ENCODE measurements at regions not wholly inside any gene's neighbourhood (a gene's known extent, or its start where the extent isn't known, plus 50 kb on each side); places are given as distances from the start of the nearest gene placed in this dataset.

DNA sequence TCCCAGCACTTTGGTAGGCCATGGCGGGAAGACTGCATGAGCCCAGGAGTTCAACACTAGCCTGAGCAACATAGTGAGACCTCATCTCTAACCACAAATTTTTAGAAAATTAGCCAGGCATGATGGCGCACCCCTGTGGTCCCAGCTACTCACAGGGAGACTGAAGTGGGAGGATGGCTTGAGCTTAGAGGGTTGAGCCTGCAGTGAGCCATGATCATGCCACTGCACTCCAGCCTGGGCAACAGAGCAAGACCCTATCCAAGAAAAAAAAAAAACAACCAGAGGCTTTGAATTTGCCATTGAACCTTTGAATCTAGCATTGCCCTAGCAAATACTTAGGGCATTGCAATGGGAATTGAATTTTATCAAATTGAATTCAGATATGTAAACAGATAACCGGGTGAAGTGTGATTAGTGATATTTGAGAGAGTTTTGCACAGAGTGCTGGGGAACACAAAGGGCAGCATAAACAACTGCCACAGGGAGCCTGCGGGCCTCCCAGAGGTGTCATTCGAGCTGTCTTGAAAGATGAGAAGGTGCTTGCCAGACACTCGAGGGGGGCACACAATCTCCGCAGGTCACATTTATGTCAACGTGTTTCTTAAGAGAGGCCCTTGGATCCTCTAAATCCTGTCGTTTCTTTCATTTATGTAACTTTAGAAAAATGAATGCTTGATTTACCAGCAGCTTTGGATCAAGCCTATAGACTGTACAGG, 200.3 kb downstream of the AASDH start:
- H3K4me3 ChIP-seq (replicated peaks; ENCODE audit: low read depth, low read length), result no peak overlapping the region
- DNase-seq (ENCODE audit: low read depth), result no peak
- TF ChIP-seq, protein P1, sequence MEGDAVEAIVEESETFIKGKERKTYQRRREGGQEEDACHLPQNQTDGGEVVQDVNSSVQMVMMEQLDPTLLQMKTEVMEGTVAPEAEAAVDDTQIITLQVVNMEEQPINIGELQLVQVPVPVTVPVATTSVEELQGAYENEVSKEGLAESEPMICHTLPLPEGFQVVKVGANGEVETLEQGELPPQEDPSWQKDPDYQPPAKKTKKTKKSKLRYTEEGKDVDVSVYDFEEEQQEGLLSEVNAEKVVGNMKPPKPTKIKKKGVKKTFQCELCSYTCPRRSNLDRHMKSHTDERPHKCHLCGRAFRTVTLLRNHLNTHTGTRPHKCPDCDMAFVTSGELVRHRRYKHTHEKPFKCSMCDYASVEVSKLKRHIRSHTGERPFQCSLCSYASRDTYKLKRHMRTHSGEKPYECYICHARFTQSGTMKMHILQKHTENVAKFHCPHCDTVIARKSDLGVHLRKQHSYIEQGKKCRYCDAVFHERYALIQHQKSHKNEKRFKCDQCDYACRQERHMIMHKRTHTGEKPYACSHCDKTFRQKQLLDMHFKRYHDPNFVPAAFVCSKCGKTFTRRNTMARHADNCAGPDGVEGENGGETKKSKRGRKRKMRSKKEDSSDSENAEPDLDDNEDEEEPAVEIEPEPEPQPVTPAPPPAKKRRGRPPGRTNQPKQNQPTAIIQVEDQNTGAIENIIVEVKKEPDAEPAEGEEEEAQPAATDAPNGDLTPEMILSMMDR (IDR thresholded peaks at IDR 0.05; ENCODE audit: low read length, missing control alignments), result no peak

DNA sequence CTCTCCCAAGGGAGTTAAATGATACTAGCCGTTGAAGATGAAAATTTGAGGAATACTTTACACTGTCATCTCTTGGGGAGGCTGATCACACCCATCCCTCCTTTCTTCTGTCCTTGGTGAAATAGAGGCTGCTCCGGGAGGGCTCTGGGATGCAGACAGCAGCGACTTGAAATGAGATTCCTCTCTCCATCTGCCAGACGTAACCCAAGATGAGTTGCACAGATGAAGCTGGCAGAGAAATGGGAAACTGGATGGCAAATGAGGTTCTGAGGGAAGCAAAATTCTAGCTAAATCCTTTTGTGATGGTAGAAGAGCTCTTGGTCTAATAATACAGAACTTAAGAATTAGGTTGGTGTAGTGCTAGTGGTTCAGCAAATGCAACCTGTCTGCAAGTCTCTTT, 201.4 kb downstream of the AASDH start:
- TF ChIP-seq, protein P1 (IDR thresholded peaks at IDR 0.05; ENCODE audit: low read length, missing control alignments), result no peak
- no peak for DNase-seq (ENCODE audit: low read depth)
- H3K4me3 ChIP-seq (replicated peaks; ENCODE audit: low read depth, low read length), result no peak overlapping the region

DNA sequence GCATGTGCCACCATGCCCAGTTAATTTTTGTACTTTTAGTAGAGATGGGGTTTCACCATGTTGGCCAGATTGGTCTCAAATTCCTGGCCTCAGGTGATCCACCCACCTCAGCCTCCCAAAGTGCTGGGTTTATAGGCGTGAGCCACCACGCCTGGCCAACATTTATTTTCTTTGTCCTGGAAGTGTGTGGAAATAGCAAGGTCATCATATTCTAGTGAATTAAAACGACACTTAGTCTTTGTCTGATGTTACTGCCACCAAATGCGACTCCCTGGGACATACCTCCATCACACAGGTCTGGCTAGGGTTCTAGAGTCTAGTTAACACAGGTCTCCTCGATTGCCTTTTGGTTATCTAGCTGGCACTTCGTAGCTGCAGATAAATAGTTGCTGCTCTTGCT, 203.1 kb downstream of the AASDH start:
- no peak for DNase-seq (ENCODE audit: low read depth)
- TF ChIP-seq, protein P1 (IDR thresholded peaks at IDR 0.05; ENCODE audit: low read length, missing control alignments), result no peak

DNA sequence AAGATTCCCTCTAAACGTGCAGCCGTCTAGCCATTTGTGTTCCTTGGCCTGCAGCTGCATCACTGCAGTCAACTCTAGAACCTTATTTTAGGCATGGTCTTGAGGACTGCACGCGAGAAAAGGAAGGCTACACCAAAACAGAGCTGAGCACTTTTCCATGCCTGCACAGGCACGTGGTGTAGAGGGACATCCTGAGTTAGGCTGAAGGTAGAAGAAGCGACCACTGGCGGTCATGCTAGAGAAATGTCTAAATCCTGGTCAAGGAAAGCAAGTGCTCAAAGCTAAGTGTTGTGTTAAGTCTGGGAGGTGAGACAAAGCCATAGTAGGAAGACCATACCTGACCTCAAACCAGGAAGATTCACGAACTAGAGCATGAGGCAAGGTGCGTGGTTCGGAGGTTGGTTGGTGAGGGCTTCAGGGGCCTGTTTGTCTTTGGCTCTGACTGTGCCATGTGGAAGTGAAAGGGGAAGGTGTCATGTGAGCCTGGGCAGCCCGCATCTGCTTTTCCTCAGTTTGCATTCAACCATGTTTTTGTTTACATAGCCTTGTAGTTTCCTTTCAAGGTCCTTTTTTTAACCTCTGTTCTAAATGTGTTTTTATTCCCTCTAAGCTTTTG, 203.8 kb downstream of the AASDH start:
- TF ChIP-seq, protein P1 (IDR thresholded peaks at IDR 0.05; ENCODE audit: low read length, missing control alignments), result no peak
- DNase-seq (ENCODE audit: low read depth), result no peak
- H3K4me3 ChIP-seq (replicated peaks; ENCODE audit: low read depth, low read length), result no peak overlapping the region

More for the DNA sequence above, 203.1 kb downstream of the AASDH start:
- no peak overlapping the region for H3K4me3 ChIP-seq (replicated peaks; ENCODE audit: low read depth, low read length)

DNA sequence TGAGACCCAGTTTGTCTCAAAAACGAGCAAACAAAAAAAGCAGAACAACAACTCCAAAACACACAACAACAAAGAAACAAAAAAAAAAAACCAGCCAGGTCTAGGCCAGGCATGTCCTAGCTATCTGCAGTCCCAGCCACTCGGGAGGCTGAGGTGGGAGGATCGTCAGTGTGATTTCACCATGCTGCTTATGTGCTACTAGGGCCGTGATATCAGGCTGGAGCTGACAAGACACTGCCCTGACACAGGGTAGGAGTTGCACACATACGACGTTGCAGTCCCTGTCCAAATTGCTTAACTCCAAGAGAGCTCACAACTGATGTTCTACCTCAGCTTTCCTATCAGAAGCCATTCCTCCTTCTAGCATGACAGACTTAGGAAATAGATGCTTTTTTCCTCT, 204.9 kb downstream of the AASDH start:
- peak; percentile 43 for DNase-seq (ENCODE audit: low read depth)
- no peak overlapping the region for H3K4me3 ChIP-seq (replicated peaks; ENCODE audit: low read depth, low read length)
- TF ChIP-seq, protein P1 (IDR thresholded peaks at IDR 0.05; ENCODE audit: low read length, missing control alignments), result no peak

DNA sequence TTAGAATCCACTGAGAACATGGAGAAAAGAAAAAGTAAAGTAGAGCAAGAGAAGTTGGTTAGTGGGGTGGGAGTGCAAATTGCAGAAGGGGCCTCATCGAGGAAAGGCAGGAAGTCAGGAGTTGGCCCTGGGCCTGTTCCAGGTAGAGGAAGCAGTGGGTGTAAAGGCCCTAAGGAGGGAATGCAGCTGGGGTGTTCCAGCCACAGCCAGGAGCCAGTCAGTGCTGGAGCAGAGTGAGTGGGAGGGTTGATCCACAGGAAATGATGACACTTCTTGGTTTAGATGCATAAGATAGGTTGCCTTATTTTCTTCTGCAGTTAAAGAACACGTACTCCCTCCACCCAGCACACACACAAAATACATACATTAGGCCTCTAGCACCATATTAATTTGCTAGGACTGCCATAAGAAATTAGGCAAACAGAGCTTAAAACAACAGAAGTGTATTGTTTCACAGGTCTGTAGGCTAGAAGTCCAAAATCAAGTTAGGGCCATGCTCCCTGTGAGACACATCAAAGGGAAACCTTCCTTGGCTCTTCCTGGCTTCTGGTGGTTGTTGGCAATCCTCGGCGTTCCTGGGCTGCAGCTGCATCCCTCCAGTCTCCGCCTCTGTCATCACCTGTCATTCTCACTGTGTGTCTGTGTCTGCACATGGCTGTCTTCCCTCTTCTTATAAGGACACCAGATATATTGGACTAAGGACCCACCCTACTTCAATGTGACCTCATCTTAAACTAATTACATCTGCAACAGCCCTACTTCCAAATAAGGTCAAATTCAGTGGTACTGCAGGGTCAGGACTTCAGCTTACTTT, 205.9 kb downstream of the AASDH start:
- no peak overlapping the region for H3K4me3 ChIP-seq (replicated peaks; ENCODE audit: low read depth, low read length)
- TF ChIP-seq, protein P1 (IDR thresholded peaks at IDR 0.05; ENCODE audit: low read length, missing control alignments), result no peak

More for the DNA sequence above, 205.9 kb downstream of the AASDH start:
- DNase-seq (ENCODE audit: low read depth), result peak; percentile 84

All from fibroblast of pulmonary artery (primary cell).